Kidney tubule cell (primary cell): ENCODE measurements at regions not wholly inside any gene's neighbourhood (a gene's known extent, or its start where the extent isn't known, plus 50 kb on each side); places are given as distances from the start of the nearest gene placed in this dataset.

Experiments used
- DNase-seq: peaks from one replicate; pipeline ENCODE4 v3.0.0-alpha.2; 2018; ENCODE audit warnings: low spot score

GRCh38 chr6:164917211-164917610, 392.2 kb downstream of the C6orf118 start:
- DNase-seq: no peak

GRCh38 chr6:164916087-164916486, 393.3 kb downstream of the C6orf118 start:
- no peak for DNase-seq

- DNase-seq: no peak
Measured at GRCh38 chr6:164911873-164912580, 397.4 kb downstream of the C6orf118 start.

- DNase-seq: no peak
Measured at GRCh38 chr6:164911151-164911550, 398.3 kb downstream of the C6orf118 start.

- no peak for DNase-seq
Measured at GRCh38 chr6:164906766-164907165, 402.6 kb downstream of the C6orf118 start.

GRCh38 chr6:164905311-164905710, 404.1 kb downstream of the C6orf118 start:
- DNase-seq: no peak

- DNase-seq: no peak
Measured at GRCh38 chr6:164898412-164898811, 411.0 kb downstream of the C6orf118 start.

GRCh38 chr6:164897523-164898235, 411.7 kb downstream of the C6orf118 start:
- DNase-seq: no peak

GRCh38 chr6:164889980-164890379, 419.4 kb downstream of the C6orf118 start:
- no peak for DNase-seq

- DNase-seq: no peak
Measured at GRCh38 chr6:164887660-164888059, 421.7 kb downstream of the C6orf118 start.

- DNase-seq: no peak
Measured at GRCh38 chr6:164882236-164882635, 427.2 kb downstream of the C6orf118 start.

- no peak for DNase-seq
Measured at GRCh38 chr6:164871783-164872182, 437.6 kb downstream of the C6orf118 start.

GRCh38 chr6:164870164-164870563, 439.2 kb downstream of the C6orf118 start:
- DNase-seq: no peak

GRCh38 chr6:164861967-164862366, 447.4 kb downstream of the C6orf118 start:
- DNase-seq: no peak

- DNase-seq: no peak
Measured at GRCh38 chr6:164859816-164860215, 449.6 kb downstream of the C6orf118 start.

- DNase-seq: no peak
Measured at GRCh38 chr6:164856138-164856537, 453.3 kb downstream of the C6orf118 start.

- no peak for DNase-seq
Measured at GRCh38 chr6:164855281-164855680, 454.1 kb downstream of the C6orf118 start.

GRCh38 chr6:164854526-164854925, 454.9 kb downstream of the C6orf118 start:
- no peak for DNase-seq

GRCh38 chr6:164845773-164846172, 463.6 kb downstream of the C6orf118 start:
- no peak for DNase-seq

GRCh38 chr6:164842085-164842484, 467.3 kb downstream of the C6orf118 start:
- no peak for DNase-seq

- DNase-seq: no peak
Measured at GRCh38 chr6:164838068-164838615, 471.3 kb downstream of the C6orf118 start.

GRCh38 chr6:164836486-164836885, 472.9 kb downstream of the C6orf118 start:
- no peak for DNase-seq

- DNase-seq: peak; percentile 9
Measured at GRCh38 chr6:164832410-164832809, 477.0 kb downstream of the C6orf118 start.
